SW 1271 (cell line): ENCODE measurements at regions not wholly inside any gene's neighbourhood (a gene's known extent, or its start where the extent isn't known, plus 50 kb on each side); places are given as distances from the start of the nearest gene placed in this dataset.
A peak's percentile ranks its signal among the peaks of the same experiment; 100 is the strongest.
"Not testable (repeated sequence)": the region's sequence is repeated elsewhere in the genome, so short reads cannot be mapped to it uniquely, and the experiment has no call there.

ENCODE experiments used
- DNase-seq, 2 experiments: peaks; one replicate each; lab custom pipeline; 2025; lab: John Stamatoyannopoulos, UW

- DNase-seq, result no peak
Observed at GRCh38 chr4:187484186-187484585, 511.4 kb upstream of the ZFP42 start.

GRCh38 chr4:187485676-187486075 lies 509.9 kb upstream of the ZFP42 start:
- DNase-seq, result no peak

- no peak for DNase-seq
Observed at GRCh38 chr4:187491286-187491685, 504.3 kb upstream of the ZFP42 start.

GRCh38 chr4:187491959-187492358 lies 503.6 kb upstream of the ZFP42 start:
- no peak for DNase-seq

DNA sequence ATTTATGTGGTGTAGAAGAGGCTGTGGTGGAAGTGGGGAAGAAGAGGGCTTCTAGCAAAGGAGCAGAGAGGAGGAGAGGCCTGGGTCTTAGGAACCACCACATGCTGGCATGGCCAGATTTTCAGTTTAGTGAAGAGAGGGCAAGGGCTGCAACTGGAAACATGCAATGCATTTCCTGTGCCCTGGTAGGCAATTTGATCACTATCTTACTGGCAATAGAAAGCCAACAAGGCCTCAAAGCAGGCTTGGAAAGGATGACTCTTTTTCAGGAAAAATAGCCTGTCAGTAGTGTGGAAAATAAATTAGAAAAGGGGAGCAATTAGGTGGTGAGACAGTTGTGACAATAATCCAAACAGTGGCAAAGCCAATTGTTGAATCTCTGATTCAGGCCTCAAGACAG lies 501.9 kb upstream of the ZFP42 start:
- no peak for DNase-seq

GRCh38 chr4:187499956-187500355 lies 495.6 kb upstream of the ZFP42 start:
- DNase-seq, result no peak

DNA sequence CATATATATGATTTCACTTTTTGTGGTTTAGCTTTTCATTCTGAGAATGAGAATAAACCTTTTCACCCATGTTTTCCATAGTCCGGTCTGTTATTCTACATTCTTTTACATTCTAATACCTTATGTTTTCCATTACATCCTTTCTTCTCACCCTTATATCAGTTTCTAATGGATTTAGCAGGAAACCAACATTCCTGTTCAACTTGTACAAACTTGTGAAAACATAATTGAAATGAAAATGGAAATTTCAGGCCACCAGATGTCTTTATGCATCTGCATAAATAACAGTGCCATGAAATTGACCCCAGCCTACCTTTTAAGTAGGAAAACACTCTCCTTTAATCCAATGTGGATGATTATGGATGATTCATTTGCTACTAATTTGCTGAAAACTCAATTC lies 494.8 kb upstream of the ZFP42 start:
- DNase-seq, result no peak

DNA sequence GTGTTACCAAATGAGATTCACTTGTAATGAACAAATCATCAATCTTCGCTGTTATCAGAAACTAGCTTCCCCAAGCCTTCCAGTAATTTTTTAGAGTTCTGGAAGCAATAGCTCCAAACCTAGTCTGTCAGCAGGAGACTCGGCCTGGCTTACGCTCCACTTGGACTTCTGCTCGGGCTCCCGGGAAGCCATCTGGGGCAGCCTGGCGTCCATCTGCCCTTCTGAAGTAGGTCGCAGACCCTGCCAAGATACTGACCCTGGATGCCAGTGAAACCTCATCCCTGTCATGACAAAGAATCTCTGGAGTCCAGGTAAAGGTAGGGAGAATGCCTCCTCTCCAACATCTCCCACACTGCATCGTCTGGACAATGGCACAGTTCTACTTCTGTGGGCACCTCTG lies 493.8 kb upstream of the ZFP42 start:
- DNase-seq, result no peak

- no peak for DNase-seq
Observed at GRCh38 chr4:187504974-187505797, 490.4 kb upstream of the ZFP42 start.

GRCh38 chr4:187505798-187506141 lies 489.8 kb upstream of the ZFP42 start:
- not testable (repeated sequence) for DNase-seq

- no peak for DNase-seq
Observed at GRCh38 chr4:187516224-187516623, 479.3 kb upstream of the ZFP42 start.

- no peak for DNase-seq
Observed at GRCh38 chr4:187541666-187542065, 453.9 kb upstream of the ZFP42 start.

DNA sequence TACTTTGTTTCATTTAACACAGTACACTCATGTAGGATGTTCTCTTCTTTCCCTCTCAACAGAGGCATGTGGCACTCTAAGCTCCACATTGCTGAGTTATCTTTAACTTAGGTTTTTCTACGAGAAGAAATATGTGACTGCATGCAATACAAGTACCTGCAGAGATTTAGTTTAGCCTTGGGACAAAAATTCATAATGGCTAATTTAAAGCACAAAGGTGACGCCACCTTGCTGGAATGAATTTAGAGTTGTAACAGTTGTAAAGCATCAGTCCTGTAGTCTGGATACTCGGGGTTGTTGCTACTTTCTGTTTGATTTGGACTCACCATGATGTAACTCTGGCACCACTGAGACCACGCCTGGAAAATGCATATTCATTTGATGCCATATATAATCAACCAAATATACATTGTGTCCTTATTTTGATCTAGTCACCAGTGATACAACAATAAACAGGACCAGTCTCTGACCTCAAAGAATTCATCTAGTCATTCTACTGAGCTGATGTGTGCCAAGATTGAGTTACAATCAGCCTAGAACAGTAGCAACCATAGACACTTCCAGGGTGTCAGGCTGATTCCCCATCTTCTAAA lies 451.0 kb upstream of the ZFP42 start:
- no peak for DNase-seq

GRCh38 chr4:187547316-187547715 lies 448.3 kb upstream of the ZFP42 start:
- no peak for DNase-seq

- DNase-seq, result peak in 1 of 2 experiments; percentile 1
Observed at GRCh38 chr4:187550256-187550950, 445.2 kb upstream of the ZFP42 start.

- no peak for DNase-seq
Observed at GRCh38 chr4:187552781-187553180, 442.8 kb upstream of the ZFP42 start.

DNA sequence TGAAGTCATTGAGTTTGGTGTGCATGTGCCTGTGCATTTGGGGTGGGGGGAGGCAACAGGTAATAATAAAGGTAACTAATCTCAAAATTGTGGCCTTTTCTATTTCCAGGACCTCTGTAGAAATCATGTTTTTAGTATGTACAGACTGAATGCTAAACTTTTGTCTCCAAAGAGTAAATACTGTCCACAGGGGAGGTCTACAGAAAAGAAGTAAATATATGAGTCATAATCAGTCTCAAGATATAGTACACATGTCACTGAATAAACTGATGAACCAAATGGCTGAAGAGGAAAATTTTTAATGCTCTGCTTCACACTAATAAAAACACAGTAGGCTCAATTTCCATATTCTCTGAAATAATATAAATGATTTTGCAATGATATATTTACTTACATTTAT lies 440.4 kb upstream of the ZFP42 start:
- no peak for DNase-seq

GRCh38 chr4:187558391-187558790 lies 437.2 kb upstream of the ZFP42 start:
- no peak for DNase-seq

DNA sequence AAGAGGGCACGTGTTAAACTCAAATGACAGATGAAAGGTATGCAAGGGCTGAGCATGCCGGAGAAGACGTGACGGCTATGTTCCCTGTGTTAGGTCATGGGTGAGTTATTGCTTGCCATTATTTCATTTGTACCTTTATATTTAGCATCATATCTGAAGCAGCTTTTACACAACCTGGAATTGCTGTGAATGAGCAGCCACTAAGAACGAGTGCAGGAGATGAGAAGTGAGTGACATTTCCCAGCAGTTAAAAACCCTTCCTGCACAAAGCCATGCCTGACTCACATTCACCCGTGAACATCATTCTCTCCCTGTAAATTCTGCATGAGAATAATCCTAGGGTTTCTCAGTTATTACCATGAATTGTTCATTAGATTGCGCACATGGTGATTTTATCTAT lies 433.2 kb upstream of the ZFP42 start:
- no peak for DNase-seq

GRCh38 chr4:187565416-187565815 lies 430.2 kb upstream of the ZFP42 start:
- DNase-seq, result no peak

DNA sequence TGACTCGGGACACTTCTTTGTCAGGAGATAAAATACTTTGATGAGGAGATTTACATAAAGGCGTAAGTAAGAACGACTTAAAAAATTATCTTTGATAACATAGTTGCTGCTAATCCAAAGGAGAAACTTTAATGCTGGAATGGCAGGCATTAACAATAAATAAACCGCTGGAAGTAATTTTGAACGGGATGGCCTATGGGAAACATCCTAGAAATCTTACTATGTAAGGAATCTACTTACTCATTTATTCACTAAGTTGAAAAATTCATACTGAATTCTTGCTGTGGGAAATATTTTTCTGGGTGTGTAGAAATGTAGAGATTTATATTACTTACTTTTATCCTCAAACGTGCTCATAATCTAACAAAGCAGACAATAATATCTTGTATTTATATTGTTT lies 425.7 kb upstream of the ZFP42 start:
- no peak for DNase-seq

DNA sequence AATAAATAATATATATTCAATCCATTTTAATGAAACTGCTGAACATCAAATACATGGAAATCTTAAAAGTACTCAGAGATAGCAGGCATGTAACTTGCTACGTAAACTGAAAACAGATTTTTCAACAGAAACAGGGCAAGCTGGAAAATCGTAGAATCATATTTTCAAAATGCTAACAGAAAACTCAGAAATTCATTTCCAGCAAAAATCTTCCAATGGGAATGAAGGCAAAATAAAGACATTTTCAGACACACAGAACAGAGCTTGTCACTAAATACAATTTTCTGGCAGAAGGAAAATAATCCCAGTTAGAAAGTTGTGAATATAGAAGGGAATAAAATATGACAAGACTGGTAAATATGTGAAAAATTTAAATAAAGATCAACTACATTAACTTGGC lies 419.9 kb upstream of the ZFP42 start:
- no peak for DNase-seq

- no peak for DNase-seq
Observed at GRCh38 chr4:187576751-187577150, 418.8 kb upstream of the ZFP42 start.
